ENCODE measurements at regions not wholly inside any gene's neighbourhood (a gene's known extent, or its start where the extent isn't known, plus 50 kb on each side); places are given as distances from the start of the nearest gene placed in this dataset.

DNA sequence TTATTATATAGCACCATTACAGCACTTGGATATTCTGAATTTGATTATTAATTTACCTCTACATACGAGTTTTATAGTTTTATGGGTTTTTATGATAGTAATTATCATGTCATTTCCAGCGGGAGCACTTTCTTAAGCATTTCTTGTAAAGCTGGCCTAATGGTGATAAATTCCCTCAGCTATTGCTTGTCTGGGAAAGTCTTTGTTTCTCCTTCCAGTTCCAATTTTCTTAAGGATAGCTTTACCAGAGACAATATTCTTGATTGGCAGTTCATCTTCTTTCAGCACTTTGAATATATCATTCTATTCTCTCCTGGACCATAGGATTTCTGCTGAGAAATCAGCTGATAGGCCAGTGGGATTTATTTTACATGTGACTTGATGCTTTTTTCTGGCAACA lies 505.4 kb downstream of the TMEM232 start:
- TF ChIP-seq POLR2A (IDR thresholded peaks at IDR 0.05; ENCODE audit: low read length), result no peak
- no peak for TF ChIP-seq GATA1 (IDR thresholded peaks at IDR 0.05; ENCODE audit: low read depth, low read length)
